ENCODE measurements at regions not wholly inside any gene's neighbourhood (a gene's known extent, or its start where the extent isn't known, plus 50 kb on each side); places are given as distances from the start of the nearest gene placed in this dataset.

- DNase-seq (ENCODE audit: low spot score), result no peak
Observed at GRCh38 chr6:125544819-125545218, 204.6 kb upstream of the HEY2 start.

GRCh38 chr6:125546841-125547251 lies 202.6 kb upstream of the HEY2 start:
- DNase-seq (ENCODE audit: low spot score), result no peak

DNA sequence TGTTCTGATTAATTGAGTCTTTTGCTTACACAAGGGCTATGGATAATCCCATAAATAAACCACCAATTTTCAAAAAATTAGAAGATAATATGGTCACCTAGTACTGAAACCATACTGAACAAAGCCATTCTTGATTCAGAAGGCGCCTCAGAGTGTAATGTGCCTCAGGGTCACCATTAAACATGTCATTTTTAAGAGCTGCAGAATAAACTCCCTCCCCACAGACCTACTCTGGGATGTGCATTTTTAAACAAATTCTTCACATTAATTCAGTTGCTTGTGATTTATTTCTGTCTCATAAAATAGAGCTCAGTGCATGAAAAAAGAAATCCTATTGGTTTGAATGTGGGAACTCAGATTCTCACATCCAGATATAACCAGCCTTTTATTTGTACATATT lies 202.1 kb upstream of the HEY2 start:
- DNase-seq (ENCODE audit: low spot score), result no peak

DNA sequence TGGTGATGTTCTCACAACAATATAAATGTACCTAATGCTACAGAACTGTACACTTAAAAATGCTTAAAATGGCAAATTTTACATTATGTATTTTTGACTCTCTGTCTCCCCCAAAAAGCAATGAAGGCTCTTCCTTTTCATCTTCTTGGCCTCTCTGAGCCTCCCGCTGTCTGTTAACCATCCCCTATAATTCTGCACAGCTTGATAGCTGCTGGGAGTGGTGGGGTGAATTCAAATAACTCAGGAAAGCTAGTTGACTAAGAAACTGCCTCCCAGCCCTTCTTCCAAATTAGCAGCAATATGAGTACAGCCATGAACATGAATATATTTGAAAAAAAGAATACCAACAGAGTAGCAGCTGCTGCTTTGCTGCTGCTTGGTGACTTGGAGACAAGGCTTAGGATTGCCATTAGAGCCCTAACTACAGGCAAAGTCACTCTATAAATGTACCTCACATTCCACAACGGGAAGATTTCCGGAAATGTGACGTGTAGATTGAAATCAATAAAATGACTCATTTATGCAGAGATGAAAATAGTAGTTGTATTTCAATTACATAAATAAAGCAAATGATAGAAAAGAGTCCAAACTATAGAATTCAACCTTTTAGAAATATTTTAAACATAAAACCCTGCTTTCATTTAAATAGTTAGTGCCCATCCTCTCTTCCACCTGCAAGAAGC lies 200.1 kb upstream of the HEY2 start:
- DNase-seq (ENCODE audit: low spot score), result no peak

DNA sequence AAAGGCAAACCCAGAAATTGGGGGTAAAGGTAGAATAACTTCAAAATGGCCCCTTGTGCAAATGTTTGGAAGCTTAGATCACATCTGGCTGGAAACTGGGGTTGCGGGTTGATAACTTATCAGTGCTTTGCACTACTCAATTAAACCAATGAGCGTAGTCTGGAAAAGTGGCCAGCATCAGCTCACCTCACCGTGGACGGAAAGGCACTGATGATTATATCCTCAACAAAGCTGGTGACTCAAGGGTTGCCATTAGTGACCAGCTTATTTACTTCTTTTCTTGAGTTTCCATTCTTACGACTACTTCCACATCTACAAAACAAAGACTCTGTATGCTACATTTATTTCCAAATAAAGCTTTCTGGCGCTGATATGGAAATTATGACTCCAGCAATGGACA lies 198.5 kb upstream of the HEY2 start:
- DNase-seq (ENCODE audit: low spot score), result no peak

- DNase-seq (ENCODE audit: low spot score), result no peak
Observed at GRCh38 chr6:125552819-125553218, 196.6 kb upstream of the HEY2 start.

GRCh38 chr6:125554456-125554855 lies 195.0 kb upstream of the HEY2 start:
- no peak for DNase-seq (ENCODE audit: low spot score)

DNA sequence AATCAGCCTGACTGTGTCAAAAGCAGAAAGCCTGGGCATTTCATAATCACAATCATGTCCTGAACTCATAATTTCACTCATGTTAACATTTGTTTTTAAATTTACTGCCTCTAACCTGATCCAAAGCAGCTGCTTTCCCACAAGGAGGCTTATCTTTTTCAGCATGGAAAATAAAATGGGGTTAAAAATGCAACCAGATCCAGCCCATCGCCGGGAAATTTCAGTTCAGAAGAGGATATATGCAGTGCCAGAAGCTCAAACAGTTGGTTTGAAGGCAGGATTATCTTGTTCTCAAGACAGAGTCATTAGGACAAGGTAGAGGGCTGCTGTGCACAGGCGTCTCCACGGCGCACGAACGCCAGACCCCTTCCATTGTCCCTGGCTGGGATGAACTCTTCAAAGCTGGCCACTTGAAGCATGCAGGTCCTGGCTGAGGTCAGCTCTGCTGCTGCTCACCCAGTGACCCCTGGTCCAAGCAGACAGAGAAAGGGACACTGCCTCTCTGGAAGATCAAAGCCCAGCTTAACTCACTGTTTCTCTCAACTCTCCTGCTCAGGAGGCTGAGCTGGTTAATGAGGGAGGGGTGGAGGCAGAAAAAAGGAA lies 191.1 kb upstream of the HEY2 start:
- DNase-seq (ENCODE audit: low spot score), result no peak

- no peak for DNase-seq (ENCODE audit: low spot score)
Observed at GRCh38 chr6:125558907-125559306, 190.5 kb upstream of the HEY2 start.

GRCh38 chr6:125562156-125562555 lies 187.3 kb upstream of the HEY2 start:
- DNase-seq (ENCODE audit: low spot score), result no peak

GRCh38 chr6:125564941-125565340 lies 184.5 kb upstream of the HEY2 start:
- DNase-seq (ENCODE audit: low spot score), result no peak

DNA sequence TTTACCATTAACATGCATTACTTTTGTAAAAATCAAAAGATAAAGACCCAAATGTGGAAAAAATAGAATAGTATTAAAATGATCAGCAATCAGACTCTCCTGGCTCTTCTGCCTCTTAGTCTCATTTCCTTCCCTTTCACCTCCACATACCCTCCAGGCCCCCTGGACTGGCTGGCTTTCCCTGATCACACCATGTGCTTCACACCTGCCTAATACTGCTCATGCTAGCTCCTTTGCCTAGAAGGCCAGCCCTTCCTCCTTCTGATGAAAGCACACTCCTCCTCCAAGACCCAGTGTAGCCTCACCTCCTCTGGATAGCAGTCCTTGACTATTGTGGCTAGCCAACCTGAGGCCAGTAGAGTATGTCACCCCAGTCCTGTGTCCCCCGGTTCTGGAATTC lies 182.0 kb upstream of the HEY2 start:
- no peak for DNase-seq (ENCODE audit: low spot score)

- no peak for DNase-seq (ENCODE audit: low spot score)
Observed at GRCh38 chr6:125568609-125569008, 180.8 kb upstream of the HEY2 start.

DNA sequence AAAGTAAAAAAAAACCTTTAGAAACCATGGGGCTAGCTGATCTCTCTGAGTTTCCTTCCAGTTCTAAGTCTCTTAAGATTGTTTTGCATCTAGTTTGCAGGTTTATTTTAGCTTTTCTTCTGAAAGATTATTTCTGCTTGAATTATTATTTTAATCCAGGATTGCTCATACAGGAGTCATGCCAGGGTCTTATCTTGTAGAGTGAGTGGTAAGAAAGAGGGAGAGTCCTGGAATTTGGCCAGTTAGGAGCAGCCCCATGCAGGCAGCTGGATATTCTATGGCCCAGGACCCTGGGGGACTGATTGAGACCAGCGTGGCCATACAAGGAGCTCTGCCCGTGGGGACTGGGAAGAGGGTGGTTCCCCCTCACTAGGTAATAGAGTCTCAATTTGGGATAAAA lies 178.9 kb upstream of the HEY2 start:
- DNase-seq (ENCODE audit: low spot score), result no peak

DNA sequence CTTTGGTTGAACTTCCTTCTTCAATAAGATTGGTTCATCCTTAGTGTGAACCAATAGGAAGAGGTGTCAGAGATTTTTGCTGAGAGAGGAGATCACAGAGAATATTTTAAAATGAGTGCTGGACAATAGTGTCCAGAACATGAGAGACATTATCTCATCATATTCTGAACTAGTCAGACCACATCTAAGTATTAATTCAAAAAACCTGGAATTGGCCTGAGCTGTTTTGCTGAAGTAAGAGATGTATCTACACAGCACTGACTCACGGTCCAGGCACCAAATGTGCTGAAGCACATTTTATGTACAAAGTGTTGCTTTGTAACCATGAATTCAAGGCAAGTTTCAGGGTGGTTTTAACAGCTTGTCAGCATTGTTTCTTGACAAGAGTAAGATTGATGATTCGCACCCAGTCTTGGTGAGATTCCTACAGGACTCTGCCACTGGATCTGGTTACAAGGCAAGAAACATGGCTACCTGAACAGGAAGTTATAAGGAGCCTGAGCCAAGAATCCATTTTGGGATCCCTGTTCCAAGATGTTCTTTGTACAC lies 178.2 kb upstream of the HEY2 start:
- no peak for DNase-seq (ENCODE audit: low spot score)

DNA sequence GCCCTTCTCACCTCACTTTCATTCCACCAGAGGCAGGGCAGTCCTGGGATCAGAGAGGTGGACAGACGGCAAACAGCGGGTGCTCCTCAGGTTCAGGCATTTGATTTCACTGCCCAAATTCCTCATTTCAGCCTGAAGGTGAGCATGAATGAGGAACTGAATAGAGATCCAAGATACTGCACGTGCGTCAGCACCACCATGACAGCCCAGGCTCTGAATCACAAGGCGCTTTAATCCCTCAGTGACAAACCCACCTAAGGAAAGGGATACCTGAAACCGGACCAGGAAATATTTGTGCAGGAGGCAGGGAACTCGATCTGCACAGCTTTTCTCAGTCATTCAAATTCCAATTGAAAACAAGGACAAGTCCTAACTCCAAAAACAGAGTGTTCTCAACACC lies 174.8 kb upstream of the HEY2 start:
- DNase-seq (ENCODE audit: low spot score), result no peak

- no peak for DNase-seq (ENCODE audit: low spot score)
Observed at GRCh38 chr6:125577124-125577662, 172.2 kb upstream of the HEY2 start.

GRCh38 chr6:125584468-125584939 lies 164.9 kb upstream of the HEY2 start:
- DNase-seq (ENCODE audit: low spot score), result no peak

DNA sequence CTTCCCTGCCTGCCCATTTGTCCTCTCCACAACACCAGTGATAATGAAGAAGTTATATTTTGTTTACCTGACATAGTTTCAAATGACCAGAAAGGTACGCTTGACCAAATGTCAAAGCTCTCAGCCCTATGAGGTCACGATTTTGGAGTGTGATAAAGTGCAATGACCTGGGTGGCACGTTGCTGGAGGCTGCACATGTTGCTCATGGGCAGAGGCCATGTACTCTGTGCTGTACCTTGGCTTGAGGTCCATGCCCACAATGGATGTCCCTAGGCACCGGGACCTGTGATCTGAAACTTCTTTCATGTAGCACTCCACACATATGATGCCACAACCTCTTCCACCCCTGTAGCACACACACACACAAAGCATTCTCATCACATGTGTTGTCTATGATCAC lies 164.0 kb upstream of the HEY2 start:
- DNase-seq (ENCODE audit: low spot score), result no peak

DNA sequence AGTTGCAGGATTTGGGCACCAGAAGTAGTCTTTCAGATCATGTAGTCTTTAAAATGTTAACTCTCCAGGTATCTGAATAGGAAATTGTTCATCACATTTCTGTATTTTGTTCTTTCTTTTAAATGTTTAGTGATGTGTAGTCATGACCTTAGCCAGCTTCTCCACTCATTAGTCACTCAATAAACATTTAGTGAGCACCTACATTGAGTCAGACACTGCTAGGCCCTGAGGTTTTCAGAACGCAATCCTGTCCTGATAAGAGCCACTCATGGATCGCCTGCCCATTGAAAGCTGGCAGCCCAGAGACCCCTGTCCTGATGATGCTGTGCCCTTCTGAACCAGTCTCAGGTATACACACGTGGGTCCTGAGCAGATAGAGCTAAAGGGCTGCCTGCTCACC lies 163.4 kb upstream of the HEY2 start:
- no peak for DNase-seq (ENCODE audit: low spot score)

GRCh38 chr6:125586605-125587004 lies 162.8 kb upstream of the HEY2 start:
- no peak for DNase-seq (ENCODE audit: low spot score)

- DNase-seq (ENCODE audit: low spot score), result no peak
Observed at GRCh38 chr6:125587666-125588632, 161.5 kb upstream of the HEY2 start.
